H1 (cell line): ENCODE measurements at regions not wholly inside any gene's neighbourhood (a gene's known extent, or its start where the extent isn't known, plus 50 kb on each side); places are given as distances from the start of the nearest gene placed in this dataset.

Experiments used
- CBX5 ChIP-seq: fragments of 300-800, 300-1000 bp; sonication (generic); IDR thresholded peaks from 2 replicates; pipeline ENCODE4 v1.7.1; 2016; ENCODE audit warnings: antibody characterized with exemption, low read length, low read depth
- CBX8 ChIP-seq: fragments of 300-800, 300-1000 bp; sonication (generic); IDR thresholded peaks from 2 replicates; pipeline ENCODE4 v1.7.1; 2016; ENCODE audit warnings: low read depth, low read length, borderline replicate concordance
- CHD1 ChIP-seq: IDR thresholded peaks from 2 replicates; pipeline ENCODE4 v1.6.1; 2012; ENCODE audit warnings: low read depth, low read length, improper control_type of control experiment
- EP300 ChIP-seq, 2 experiments: IDR thresholded peaks; 1 replicate in 1 of 2; 2 replicates in 1 of 2; pipeline ENCODE4 v1.6.1; 2011 to 2012; ENCODE audit warnings: low read depth in 2 of 2, low read length in 2 of 2, mild to moderate bottlenecking in 2 of 2, borderline replicate concordance in 1 of 2, inconsistent platforms in 1 of 2, moderate library complexity in 1 of 2
- EZH2 ChIP-seq: fragments of 200-600 bp; sonication (generic); IDR thresholded peaks from 2 replicates; pipeline ENCODE4 v1.7.1; 2012; ENCODE audit warnings: low read depth, mild to moderate bottlenecking, moderate library complexity, low read length, inconsistent platforms; ENCODE audit not compliant: severe bottlenecking
- GTF2F1 ChIP-seq: IDR thresholded peaks from 2 replicates; pipeline ENCODE4 v1.6.1; 2012; ENCODE audit warnings: low read depth, low read length, improper control_type of control experiment, borderline replicate concordance
- KDM1A ChIP-seq: fragments of 200-600, 300-600 bp; sonication (generic); IDR thresholded peaks from 2 replicates; pipeline ENCODE4 v1.7.1; 2016; ENCODE audit warnings: mild to moderate bottlenecking, low read length, borderline replicate concordance
- POLR2A ChIP-seq, 2 experiments: IDR thresholded peaks; 1 replicate in 1 of 2; 2 replicates in 1 of 2; pipeline ENCODE4 v1.6.1; 2011; ENCODE audit warnings: low read depth in 2 of 2, low read length in 2 of 2, mild to moderate bottlenecking in 2 of 2; ENCODE audit errors: control extremely low read depth in 1 of 2
- POLR2AphosphoS5 ChIP-seq: IDR thresholded peaks from 2 replicates; pipeline ENCODE4 v1.6.1; 2011; ENCODE audit warnings: low read depth, low read length
- SP1 ChIP-seq: IDR thresholded peaks from 2 replicates; pipeline ENCODE4 v1.6.1; 2011; ENCODE audit warnings: low read depth, low read length
- SUZ12 ChIP-seq: fragments of 200-600 bp; sonication (generic); IDR thresholded peaks from 2 replicates; pipeline ENCODE4 v1.6.1; 2012; ENCODE audit warnings: mild to moderate bottlenecking, inconsistent platforms, low read length, moderate library complexity, mixed read lengths
- TAF1 ChIP-seq: IDR thresholded peaks from 2 replicates; pipeline ENCODE4 v1.6.1; 2011; ENCODE audit warnings: mild to moderate bottlenecking, low read depth, low read length
- TF ChIP-seq, protein P1 (sequence below): IDR thresholded peaks from 2 replicates; pipeline ENCODE4 v1.6.1; 2011; ENCODE audit warnings: low read length, improper control_type of control experiment
- TF ChIP-seq, protein P2 (sequence below), 3 experiments: IDR thresholded peaks; 1 replicate in 2 of 3; 2 replicates in 1 of 3; pipeline versions ENCODE4 v1.5.1 to v1.6.1; 2011; ENCODE audit warnings: low read length in 3 of 3, mild to moderate bottlenecking in 3 of 3, inconsistent platforms in 2 of 3, low read depth in 1 of 3, moderate library complexity in 1 of 3; ENCODE audit not compliant: insufficient read depth in 1 of 3; ENCODE audit errors: control extremely low read depth in 1 of 3

DNA sequence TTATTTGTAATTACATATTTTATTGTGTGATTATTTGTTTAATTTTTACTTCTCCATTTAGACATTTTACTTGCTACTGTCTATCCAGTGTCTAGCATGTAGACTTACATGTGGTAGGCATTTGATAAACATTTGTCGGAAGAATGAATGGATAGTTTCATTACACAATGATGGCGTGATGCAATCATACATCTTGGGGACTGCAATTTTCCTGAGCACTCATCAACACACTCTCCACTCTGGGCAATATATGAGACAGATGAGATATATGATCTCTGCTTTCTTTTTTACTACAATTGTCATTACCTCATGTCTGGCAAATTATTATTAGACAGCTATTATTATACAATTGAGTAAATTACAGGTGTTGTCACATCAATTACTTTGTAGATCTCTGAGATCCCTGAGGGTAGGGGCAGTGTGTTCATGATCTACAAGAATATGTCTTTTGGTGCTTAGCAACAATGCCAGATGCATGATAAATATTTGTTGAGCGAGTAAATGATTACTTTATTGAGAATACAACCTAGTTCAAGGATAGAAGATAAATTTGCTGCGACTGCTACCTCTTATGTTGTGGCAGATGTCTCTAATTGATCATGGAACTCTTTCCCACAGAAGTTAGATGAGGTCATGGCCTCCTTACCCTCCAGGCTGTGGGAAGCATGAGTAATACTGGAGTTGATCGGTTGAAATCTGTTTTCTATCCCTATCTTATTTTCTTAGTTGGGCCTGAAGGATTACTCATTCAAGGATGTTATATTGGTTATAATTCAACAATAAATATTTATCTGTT is 416.0 kb downstream of the LRIG3 start:
- TF ChIP-seq CHD1 (no peak), SUZ12 (no peak), CBX8 (no peak), POLR2AphosphoS5 (no peak), KDM1A (no peak), EP300 (IDR thresholded peaks at IDR 0.05; ENCODE audit: borderline replicate concordance in 1 of 2, low read depth in 2 of 2, low read length in 2 of 2) (no peak), CBX5 (no peak), SP1 (no peak), EZH2 (no peak), TAF1 (no peak), GTF2F1 (no peak), POLR2A (IDR thresholded peaks at IDR 0.05; ENCODE audit: control extremely low read depth in 1 of 2, low read depth in 2 of 2, low read length in 2 of 2) (no peak)
- TF ChIP-seq, protein P1, sequence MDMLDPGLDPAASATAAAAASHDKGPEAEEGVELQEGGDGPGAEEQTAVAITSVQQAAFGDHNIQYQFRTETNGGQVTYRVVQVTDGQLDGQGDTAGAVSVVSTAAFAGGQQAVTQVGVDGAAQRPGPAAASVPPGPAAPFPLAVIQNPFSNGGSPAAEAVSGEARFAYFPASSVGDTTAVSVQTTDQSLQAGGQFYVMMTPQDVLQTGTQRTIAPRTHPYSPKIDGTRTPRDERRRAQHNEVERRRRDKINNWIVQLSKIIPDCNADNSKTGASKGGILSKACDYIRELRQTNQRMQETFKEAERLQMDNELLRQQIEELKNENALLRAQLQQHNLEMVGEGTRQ, result no peak
- TF ChIP-seq, protein P2, sequence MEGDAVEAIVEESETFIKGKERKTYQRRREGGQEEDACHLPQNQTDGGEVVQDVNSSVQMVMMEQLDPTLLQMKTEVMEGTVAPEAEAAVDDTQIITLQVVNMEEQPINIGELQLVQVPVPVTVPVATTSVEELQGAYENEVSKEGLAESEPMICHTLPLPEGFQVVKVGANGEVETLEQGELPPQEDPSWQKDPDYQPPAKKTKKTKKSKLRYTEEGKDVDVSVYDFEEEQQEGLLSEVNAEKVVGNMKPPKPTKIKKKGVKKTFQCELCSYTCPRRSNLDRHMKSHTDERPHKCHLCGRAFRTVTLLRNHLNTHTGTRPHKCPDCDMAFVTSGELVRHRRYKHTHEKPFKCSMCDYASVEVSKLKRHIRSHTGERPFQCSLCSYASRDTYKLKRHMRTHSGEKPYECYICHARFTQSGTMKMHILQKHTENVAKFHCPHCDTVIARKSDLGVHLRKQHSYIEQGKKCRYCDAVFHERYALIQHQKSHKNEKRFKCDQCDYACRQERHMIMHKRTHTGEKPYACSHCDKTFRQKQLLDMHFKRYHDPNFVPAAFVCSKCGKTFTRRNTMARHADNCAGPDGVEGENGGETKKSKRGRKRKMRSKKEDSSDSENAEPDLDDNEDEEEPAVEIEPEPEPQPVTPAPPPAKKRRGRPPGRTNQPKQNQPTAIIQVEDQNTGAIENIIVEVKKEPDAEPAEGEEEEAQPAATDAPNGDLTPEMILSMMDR (IDR thresholded peaks at IDR 0.05; ENCODE audit: control extremely low read depth in 1 of 3, insufficient read depth in 1 of 3, low read depth in 1 of 3, low read length in 3 of 3), result no peak
